GM18870 (cell line): ENCODE measurements at regions not wholly inside any gene's neighbourhood (a gene's known extent, or its start where the extent isn't known, plus 50 kb on each side); places are given as distances from the start of the nearest gene placed in this dataset.
"Not testable (repeated sequence)": the region's sequence is repeated elsewhere in the genome, so short reads cannot be mapped to it uniquely, and the experiment has no call there.

Experiments used
- ATAC-seq: cut with Tn5 transposase; IDR thresholded peaks from one replicate; pipeline ENCODE4 v1.9.1; 2021; ENCODE audit warnings: moderate library complexity; ENCODE audit not compliant: unreplicated experiment

GRCh38 chr3:78283994-78284393 lies 1244.1 kb downstream of the ROBO2 start:
- ATAC-seq: no peak

DNA sequence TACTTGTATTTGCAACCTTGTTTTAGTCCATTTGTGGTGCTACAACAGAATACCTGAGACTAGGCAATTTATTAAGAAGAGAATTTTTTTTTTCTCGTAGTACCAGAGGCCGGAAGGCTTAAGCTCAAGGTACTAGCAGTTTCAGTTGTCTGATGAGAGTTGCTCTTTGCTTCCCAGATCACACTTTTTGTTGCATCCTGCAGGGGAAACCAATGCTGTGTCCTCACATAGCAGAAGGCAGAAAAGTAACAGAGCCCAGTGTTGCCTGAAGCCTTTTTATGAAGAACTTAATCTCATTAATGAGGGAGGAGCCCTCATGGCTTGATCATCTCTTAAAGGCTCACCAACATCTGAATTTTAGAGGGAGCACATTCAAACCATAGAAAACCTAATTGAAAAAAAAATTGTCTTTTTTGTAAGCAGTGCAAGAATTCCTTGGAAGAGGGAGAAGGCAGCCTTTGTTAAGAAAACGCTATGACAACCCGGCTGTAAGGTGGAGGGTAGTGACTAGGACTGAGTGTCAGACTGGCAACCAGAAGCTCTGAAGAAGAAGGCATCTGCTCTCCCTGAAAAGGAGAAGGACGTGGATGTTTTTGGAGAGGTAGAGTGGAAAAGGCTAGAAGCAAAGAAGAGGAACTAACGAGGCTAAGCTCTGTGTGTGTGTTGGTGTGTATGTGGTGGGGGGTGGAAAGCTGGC lies 1245.3 kb downstream of the ROBO2 start:
- ATAC-seq: no peak

DNA sequence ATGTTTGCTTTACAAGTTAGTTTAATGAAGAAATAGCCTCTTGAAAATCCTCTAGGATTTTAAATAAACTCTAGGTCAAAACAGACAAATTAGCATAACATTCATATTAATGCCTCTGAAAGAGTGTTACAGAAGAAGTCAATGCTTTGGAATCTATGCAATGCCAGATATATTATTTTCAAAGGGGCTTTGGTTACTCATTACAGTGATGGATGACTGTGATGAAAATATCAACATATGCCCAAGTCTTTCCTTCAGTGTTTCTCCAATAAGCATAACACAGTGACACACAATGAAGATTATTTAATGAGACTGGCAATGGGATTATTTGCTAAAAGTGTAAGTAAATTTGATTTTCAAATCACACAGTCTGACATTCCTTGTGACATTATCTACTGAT lies 1247.2 kb downstream of the ROBO2 start:
- no peak for ATAC-seq

DNA sequence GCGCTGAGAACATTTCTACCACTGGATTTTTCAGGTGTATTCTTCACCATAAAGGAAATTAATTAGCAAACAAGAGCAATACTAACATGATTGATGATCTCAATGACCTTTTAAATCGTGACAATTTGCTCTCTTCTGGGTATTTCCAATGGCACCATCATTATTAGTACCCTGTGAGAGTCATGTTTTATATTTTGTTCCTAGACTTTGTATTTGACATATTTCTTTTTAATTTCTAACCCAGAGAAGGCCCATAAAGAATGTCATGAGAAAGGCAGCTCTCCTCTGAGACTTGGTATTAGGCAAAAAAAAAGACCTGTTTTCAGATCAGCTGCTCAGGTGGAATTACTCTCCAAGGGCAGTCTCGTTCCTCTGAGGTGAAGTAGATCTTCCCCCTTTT lies 1253.4 kb downstream of the ROBO2 start:
- ATAC-seq: no peak

- ATAC-seq: no peak
Measured at GRCh38 chr3:78304115-78304514, 1264.2 kb downstream of the ROBO2 start.

- ATAC-seq: no peak
Measured at GRCh38 chr3:78312851-78313250, 1273.0 kb downstream of the ROBO2 start.

DNA sequence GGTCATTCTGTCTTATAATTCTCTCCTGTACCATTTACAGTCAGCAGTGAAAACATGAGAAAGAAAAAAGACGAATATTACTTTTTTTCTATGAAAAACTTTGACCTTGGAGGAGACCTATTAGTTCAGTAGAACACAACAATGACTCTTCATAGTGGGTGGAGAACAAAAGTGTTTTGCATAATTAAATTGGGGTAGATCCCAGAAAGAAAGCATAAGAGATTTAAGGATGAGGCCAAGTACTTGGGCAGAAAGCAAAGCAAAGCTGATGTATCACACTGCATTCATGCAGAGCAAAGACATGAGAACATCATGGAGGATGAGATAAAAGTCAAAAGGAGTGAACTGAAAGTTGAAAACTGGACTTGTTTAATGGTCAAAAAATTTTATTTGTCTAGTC lies 1273.4 kb downstream of the ROBO2 start:
- ATAC-seq: no peak

DNA sequence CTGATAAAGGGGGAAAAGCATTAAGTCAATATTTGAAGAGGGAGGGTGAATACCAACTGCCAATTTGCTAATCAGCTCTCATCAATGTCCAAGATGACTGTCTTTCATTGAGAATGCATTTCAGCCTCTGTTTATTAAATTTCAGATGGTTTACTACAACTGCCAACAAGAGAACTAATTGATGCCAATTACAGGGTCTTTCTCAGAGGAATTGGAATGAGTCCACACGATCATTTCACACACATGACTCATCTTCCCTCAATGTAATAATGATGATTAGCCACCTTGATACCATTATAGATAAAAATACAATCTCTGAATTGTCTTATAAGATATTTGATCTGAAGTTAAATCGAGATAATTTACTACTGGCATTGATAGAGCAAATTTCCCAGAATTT lies 1274.4 kb downstream of the ROBO2 start:
- ATAC-seq: no peak

DNA sequence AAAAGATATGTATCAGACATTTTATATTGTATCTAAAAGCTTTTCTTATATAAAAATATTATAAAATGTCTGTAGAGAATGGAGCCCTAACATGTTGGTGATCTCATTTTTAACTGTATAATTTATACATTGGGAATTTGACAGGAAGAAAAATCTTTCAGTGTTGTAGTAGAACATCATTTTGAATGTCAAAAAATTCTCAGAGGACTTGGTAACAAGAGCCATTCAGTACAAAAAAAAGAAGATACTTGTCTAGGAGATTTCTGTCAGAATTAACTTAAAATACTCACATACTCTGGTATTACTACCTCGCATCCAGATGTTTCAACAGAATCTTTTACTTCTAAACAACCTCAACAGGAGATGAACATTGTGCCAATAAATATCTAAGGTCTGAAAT lies 1277.9 kb downstream of the ROBO2 start:
- no peak for ATAC-seq

DNA sequence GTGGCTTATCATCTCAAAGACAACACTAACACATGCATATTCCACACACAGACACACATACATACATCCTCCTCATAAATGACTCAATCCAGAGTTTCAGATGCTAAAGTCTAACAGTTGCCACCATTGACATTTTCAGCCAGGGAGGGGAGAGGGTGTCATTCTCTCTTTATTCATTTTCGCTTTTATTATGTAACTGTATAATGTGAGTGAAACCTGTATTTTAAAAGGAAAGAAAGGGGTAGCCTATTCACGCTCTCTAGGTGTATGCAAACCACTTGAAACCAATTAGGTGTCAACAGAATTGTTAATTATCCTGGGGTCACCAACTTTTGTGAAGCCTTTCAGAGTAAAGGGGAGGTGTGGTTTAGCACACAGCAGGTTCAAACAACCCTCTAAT lies 1282.9 kb downstream of the ROBO2 start:
- peak; percentile 100 for ATAC-seq

- ATAC-seq: no peak
Measured at GRCh38 chr3:78337801-78338211, 1297.9 kb downstream of the ROBO2 start.

DNA sequence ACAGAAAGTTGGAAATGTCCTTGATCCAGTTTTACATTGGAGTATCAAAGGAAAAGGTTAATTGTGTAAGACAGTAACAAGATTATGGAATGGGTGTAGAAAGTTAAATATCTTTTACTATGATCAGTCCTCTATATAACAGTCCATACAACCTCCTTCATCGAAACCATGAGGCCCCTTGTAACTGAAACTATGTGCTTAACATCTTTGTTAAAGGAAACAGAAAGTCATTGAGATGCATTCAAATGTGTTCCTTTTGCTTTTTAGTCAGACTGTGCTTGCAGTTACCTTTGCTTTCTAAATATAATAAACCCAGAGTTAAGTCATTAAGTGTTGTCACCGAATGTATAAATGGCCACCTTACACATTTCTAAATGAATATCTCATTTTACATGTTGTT lies 1298.5 kb downstream of the ROBO2 start:
- ATAC-seq: peak; percentile 99

GRCh38 chr3:78343221-78343620 lies 1303.3 kb downstream of the ROBO2 start:
- ATAC-seq: no peak

DNA sequence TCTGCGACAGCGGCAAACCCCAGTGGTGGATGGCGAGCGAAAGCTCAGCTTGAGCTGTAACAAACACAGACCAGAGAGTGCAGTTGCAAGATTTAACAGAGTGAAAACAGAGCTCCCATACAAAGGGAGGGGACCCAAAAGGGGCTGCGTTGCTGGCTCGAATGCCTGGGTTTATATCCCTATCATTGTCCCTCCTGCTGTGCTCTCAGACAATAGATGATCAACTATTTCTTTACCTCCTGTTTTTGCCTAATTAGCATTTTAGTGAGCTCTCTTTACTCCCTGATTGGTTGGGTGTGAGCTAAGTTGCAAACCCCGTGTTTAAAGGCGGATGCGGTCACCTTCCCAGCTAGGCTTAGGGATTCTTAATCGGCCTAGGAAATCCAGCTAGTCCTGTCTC lies 1304.4 kb downstream of the ROBO2 start:
- not testable (repeated sequence) for ATAC-seq

DNA sequence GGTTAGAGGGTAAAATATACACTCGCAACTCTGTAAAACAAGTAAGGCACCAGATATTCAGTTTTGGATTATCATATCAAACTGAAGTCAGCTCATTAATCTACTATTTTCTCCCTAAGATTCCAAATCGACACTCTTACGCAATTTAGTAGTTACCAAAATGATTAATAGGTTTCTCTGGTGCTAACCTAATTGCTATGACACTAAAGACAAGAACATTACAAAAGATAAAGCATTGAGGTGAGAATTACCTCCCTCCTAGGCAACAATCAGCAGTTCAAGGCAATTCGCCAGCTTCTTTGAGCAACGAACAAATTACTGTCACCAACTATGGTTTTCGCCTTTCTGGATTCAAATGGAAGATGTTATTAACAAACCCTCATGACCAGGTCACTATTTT lies 1305.0 kb downstream of the ROBO2 start:
- no peak for ATAC-seq

- no peak for ATAC-seq
Measured at GRCh38 chr3:78347176-78347575, 1307.3 kb downstream of the ROBO2 start.

GRCh38 chr3:78348664-78349063 lies 1308.8 kb downstream of the ROBO2 start:
- ATAC-seq: no peak

- ATAC-seq: no peak
Measured at GRCh38 chr3:78349571-78349970, 1309.7 kb downstream of the ROBO2 start.

DNA sequence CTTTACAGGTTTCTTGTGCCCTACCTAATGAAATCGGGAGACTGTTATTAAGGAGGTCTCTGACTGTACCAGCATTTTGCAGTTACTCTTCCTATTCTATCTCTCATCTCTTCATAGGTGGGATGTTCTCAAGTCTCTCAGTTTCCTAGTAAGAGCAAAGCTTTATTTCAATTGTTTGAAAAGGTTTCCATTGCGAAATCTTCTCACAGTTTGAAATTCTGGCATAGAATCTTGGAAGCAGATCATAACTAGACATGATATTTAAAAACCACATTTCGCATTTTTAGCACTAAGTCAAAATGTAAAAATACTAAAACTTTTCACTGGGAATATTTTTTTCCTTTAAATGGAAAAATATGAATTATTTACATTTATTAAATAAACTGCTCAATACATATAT lies 1311.4 kb downstream of the ROBO2 start:
- ATAC-seq: no peak

GRCh38 chr3:78353231-78353630 lies 1313.3 kb downstream of the ROBO2 start:
- no peak for ATAC-seq

GRCh38 chr3:78360849-78361248 lies 1321.0 kb downstream of the ROBO2 start:
- no peak for ATAC-seq

GRCh38 chr3:78368636-78369345 lies 1328.9 kb downstream of the ROBO2 start:
- ATAC-seq: no peak

DNA sequence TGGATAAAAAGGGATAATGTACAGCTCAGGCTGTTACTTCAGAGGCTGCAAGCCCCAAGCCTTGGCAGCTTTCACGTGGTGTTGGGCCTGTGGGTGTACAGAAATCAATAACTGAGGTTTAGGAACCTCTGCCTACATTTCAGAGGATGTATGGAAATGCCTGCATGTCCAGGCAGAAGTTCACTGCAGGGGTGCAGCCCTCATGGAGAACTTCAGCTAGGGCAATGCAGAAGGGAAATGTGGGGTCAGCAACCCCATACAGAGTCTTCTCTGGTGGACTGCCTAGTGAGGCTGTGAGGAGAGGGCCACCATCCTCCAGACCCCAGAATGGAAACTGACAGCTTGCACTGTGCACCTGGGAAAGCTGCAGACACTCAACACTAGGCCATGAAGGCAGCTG lies 1350.3 kb downstream of the ROBO2 start:
- no peak for ATAC-seq
